DLD1 (cell line): ENCODE measurements at regions not wholly inside any gene's neighbourhood (a gene's known extent, or its start where the extent isn't known, plus 50 kb on each side); places are given as distances from the start of the nearest gene placed in this dataset.

Source experiments
- in situ Hi-C: cut with HindIII; loops from 2 replicates; pipeline ENCODE4 v1.10.0; 2017; ENCODE audit warnings: low sequenced_read_pairs

DNA sequence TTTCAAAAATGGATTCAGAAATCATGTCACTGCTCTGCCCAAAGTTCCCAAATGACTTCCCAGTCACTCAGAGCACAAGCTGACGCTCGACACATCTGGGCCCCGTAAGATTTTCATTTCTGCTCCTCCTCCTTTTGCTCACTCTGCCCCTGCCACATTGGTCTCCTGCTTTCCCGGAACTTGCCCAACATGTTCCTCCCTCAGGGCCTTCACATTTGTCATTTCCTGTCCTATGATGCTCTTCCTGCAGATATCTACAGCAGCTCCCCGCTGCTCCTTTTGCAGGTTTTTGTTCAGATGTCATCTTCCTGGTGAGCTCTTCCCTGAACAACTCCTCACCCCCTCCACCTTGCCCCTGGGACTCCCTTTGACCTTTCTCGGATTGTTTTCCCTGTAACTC, 58.5 kb upstream of the IVNS1ABP start:
- in situ Hi-C loops = no loop called here

DNA sequence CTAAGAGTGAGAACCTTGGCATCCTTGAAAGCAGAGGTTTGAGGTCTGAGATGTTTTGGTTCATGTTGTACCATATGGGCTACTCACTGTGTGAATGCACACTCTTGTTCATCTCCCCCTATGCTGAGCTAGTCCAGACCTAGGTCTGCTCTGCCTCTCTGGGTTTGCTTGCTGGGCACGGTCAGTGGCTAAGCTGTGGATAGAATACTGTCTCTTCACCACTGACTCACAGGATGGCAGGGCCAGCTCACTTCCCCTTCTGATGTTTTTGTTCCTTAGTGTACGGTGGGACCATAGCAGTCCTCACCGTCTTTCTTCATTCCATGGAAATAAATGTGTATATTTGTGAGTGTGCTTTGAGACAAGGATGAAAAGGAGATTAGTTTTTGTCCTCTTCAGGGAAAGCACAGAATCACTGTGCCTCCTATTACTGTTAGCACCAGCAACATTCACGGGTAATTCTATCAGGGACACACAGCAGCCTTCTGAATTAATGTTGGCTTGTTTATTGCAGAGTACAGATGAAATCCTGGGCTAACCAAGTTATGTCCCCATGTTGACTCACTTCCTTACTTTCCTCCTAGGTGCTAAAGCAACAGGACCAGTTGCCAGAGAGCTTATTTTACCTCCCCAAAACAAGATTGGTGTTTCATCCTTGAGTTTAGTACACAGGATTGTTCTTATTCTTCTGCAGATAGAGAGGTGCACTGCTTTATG, 56.9 kb upstream of the IVNS1ABP start:
- in situ Hi-C loops = no loop called here

DNA sequence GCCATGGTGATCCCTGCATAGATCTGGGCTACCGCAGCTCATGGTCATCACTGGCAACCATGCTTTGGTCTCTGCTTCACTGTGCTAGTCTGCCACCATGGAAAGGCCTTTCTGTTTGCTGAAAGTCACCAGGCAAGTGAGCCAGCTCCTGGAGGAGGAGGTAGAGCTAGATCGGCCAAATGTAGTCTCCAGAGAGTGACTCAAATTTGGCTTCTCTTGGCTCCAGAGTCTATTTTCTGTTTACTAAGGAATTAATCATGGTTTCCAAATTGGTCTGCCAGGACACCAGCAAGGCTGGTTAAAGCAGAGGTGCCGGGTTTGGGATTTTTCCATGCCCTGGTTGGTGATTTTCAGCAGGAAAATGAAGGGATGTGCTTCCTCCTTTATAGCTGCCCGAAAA, 52.7 kb upstream of the IVNS1ABP start:
- in situ Hi-C loops = no loop called here

DNA sequence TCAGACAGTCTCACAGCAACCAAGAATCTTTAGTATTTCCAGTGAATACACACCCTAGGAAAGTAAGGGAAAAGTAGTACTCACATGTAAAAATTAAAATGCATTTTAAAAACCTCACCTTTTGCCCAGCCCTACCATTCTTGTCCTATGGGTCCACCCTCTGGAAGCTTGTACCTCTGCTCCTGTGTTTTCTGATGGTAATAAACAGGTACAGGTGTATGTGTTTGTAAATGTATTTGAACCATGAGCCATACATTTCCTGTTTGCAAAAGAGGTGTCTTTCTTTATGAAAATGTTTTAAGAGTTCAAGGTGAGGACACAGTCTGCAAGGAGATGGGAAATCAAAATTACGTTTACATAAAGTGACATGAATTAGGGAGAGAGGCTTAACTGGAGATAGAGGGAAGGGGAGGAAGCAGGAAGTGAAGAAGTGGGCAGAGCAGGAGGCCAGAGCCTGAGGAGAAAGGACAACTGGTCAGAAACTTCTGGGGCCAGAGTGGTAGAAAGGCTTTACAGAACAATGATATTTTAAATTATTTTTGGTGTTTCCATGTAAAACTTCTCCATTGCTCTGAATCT, 52.0 kb upstream of the IVNS1ABP start:
- in situ Hi-C loops = no loop called here

DNA sequence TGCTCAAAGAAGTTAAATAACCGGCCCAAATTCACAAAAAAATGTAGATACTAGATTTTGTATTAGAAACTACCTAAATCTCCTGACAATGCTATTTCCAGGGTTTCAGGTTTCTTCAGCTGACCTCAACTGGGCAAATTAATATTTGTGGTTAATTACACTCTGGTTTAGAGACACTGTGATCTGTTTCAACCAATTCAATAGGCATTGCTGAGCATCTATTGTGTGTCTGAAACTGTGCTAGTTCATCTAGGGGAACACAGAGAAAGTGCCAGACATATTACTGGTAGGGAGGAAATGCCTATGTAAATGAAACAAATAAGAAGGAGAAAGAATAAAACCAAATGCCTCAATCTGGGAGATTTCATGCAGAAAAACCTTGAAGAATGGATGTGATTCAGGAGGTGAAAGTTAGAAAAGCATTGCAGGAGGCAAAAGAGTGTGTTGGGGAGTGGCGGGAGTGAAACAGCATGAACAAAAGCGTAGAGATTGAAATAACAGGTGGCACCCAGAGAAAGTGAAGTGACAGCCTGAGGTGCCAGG, 51.3 kb upstream of the IVNS1ABP start:
- in situ Hi-C loops = no loop called here

DNA sequence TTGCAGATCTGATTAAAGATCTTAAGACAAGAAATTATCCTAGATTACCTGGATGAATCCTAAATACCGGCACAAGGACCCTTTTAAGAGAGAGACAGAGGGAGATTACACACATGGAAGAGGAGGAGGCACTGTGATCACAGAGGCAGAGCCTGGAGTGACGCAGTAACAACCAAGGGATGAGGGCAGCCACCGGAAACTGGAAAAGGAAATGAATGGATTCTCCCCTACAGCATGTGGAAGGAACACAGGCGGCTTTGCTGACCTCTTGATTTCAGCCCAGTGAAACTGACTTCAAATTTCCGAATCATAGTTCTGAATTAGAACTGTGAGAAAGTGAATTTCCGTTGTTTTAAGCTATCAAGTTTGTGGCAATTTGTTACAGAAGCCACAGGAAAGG, 50.2 kb upstream of the IVNS1ABP start:
- in situ Hi-C loops = no loop called here
